PFSK-1 (cell line): ENCODE measurements at regions not wholly inside any gene's neighbourhood (a gene's known extent, or its start where the extent isn't known, plus 50 kb on each side); places are given as distances from the start of the nearest gene placed in this dataset.

ENCODE experiments used
- POLR2AphosphoS5 ChIP-seq: IDR thresholded peaks from 2 replicates; pipeline ENCODE4 v1.6.1; 2012; ENCODE audit warnings: low read depth, mild to moderate bottlenecking, control low read depth, low read length, moderate library complexity
- SIN3A ChIP-seq: IDR thresholded peaks from 2 replicates; pipeline ENCODE4 v1.6.1; 2012; ENCODE audit warnings: mild to moderate bottlenecking, low read length, moderate library complexity, borderline replicate concordance; ENCODE audit not compliant: insufficient read depth
- TAF1 ChIP-seq: IDR thresholded peaks from 2 replicates; pipeline ENCODE4 v1.6.1; 2012; ENCODE audit warnings: low read length, control low read depth, borderline replicate concordance; ENCODE audit not compliant: insufficient read depth
- TF ChIP-seq, protein P1 (sequence below), 2 experiments: IDR thresholded peaks; 2 replicates each; pipeline versions ENCODE4 v1.6.1 to v1.8.0; 2011 to 2012; ENCODE audit warnings: low read depth in 2 of 2, low read length in 2 of 2, control low read depth in 1 of 2, inconsistent platforms in 1 of 2, mild to moderate bottlenecking in 1 of 2, moderate library complexity in 1 of 2; ENCODE audit not compliant: insufficient read depth in 1 of 2

DNA sequence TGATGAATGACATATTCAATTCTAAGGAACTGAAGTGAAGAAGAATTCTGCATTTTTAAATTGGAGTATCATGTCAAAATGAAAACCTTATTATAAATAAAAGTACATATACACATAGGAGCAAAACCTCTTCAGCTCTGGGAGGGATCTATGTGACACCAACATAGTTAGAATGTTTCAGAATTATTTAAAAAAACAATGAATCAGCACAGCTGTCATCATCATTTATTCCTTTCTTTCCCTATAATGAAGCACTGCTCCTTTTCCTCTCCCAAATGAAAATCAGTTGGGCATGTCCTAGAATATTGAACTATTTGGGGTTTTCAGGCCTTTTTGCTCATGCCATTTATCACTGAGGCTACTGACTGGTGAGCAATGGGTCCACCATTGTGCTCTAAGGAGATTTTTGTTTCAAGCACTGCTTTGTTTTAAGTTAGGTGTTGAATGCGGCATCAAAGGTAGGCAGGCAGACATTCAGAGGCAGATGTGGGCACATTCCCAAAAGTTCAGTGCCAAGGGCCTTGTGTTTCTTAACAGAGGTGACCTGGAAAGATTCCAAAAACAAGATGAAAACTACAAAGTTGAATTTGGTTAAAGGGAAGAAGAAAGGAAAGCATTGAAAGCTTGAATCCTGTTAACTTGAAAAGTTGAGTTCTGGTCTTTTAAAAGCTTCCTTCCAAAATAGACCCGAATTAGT lies 126.4 kb upstream of the ADAMTSL1 start:
- TF ChIP-seq SIN3A (no peak), POLR2AphosphoS5 (no peak), TAF1 (no peak)
- TF ChIP-seq, protein P1, sequence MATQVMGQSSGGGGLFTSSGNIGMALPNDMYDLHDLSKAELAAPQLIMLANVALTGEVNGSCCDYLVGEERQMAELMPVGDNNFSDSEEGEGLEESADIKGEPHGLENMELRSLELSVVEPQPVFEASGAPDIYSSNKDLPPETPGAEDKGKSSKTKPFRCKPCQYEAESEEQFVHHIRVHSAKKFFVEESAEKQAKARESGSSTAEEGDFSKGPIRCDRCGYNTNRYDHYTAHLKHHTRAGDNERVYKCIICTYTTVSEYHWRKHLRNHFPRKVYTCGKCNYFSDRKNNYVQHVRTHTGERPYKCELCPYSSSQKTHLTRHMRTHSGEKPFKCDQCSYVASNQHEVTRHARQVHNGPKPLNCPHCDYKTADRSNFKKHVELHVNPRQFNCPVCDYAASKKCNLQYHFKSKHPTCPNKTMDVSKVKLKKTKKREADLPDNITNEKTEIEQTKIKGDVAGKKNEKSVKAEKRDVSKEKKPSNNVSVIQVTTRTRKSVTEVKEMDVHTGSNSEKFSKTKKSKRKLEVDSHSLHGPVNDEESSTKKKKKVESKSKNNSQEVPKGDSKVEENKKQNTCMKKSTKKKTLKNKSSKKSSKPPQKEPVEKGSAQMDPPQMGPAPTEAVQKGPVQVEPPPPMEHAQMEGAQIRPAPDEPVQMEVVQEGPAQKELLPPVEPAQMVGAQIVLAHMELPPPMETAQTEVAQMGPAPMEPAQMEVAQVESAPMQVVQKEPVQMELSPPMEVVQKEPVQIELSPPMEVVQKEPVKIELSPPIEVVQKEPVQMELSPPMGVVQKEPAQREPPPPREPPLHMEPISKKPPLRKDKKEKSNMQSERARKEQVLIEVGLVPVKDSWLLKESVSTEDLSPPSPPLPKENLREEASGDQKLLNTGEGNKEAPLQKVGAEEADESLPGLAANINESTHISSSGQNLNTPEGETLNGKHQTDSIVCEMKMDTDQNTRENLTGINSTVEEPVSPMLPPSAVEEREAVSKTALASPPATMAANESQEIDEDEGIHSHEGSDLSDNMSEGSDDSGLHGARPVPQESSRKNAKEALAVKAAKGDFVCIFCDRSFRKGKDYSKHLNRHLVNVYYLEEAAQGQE (IDR thresholded peaks at IDR 0.05; ENCODE audit: insufficient read depth in 1 of 2, low read depth in 2 of 2, low read length in 2 of 2) = no peak
